OCI-LY1 (cell line): ENCODE measurements at regions not wholly inside any gene's neighbourhood (a gene's known extent, or its start where the extent isn't known, plus 50 kb on each side); places are given as distances from the start of the nearest gene placed in this dataset.

Experiments
- H2AFZ ChIP-seq: fragments of 200-600 bp; sonication (generic), shearing (Covaris generic); 2 replicates; pipeline ENCODE4 v1.6.0; 2014; ENCODE audit warnings: antibody characterized with exemption, mild to moderate bottlenecking, low read length
- H3F3A ChIP-seq: fragments of 200-600 bp; sonication (generic), shearing (Covaris generic); 2 replicates; pipeline ENCODE4 v1.6.0; 2014; ENCODE audit warnings: mild to moderate bottlenecking, antibody characterized with exemption, low read length, moderate library complexity; ENCODE audit not compliant: insufficient read depth
- H3K27ac ChIP-seq: fragments of 200-600 bp; sonication (generic); 2 replicates; pipeline ENCODE4 v1.5.1; 2014; ENCODE audit warnings: low read length, mixed run types, mild to moderate bottlenecking, low read depth; ENCODE audit not compliant: poor library complexity, severe bottlenecking
- H3K27me3 ChIP-seq: fragments of 200-600 bp; sonication (generic); 2 replicates; pipeline ENCODE4 v1.6.0; 2014; ENCODE audit warnings: antibody characterized with exemption, mild to moderate bottlenecking, low read length, moderate library complexity; ENCODE audit not compliant: insufficient read depth
- H3K36me3 ChIP-seq: fragments of 200-600 bp; sonication (generic); 2 replicates; pipeline ENCODE4 v1.6.1; 2014; ENCODE audit warnings: mild to moderate bottlenecking, antibody characterized with exemption, low read length, moderate library complexity, mixed read lengths; ENCODE audit not compliant: insufficient read depth
- H3K4me1 ChIP-seq: fragments of 200-600 bp; sonication (generic); 2 replicates; pipeline ENCODE4 v1.5.1; 2014; ENCODE audit warnings: mild to moderate bottlenecking, low read length, moderate library complexity; ENCODE audit not compliant: insufficient read depth, severe bottlenecking
- H3K4me2 ChIP-seq: fragments of 200-600 bp; sonication (generic), shearing (Covaris generic); 2 replicates; pipeline ENCODE4 v1.6.1; 2014; ENCODE audit warnings: low read length
- H3K4me3 ChIP-seq: fragments of 200-600 bp; sonication (generic); 2 replicates; pipeline ENCODE4 v1.5.1; 2014; ENCODE audit warnings: low read length, low read depth, mild to moderate bottlenecking, mixed read lengths; ENCODE audit not compliant: poor library complexity, severe bottlenecking
- H3K79me2 ChIP-seq: fragments of 200-600 bp; shearing (Covaris generic); 2 replicates; pipeline ENCODE4 v1.6.1; 2016; ENCODE audit warnings: mixed run types, low read length, mixed read lengths; ENCODE audit not compliant: insufficient read depth
- H3K9ac ChIP-seq: fragments of 200-600 bp; sonication (generic), shearing (Covaris generic); 2 replicates; pipeline ENCODE4 v1.6.1; 2014; ENCODE audit warnings: mild to moderate bottlenecking, low read length, mixed read lengths
- H3K9me2 ChIP-seq: fragments of 200-600 bp; sonication (generic), shearing (Covaris generic); 2 replicates; pipeline ENCODE4 v1.6.1; 2014; ENCODE audit warnings: low read depth, mild to moderate bottlenecking, low read length, mixed read lengths
- H3K9me3 ChIP-seq: fragments of 200-600 bp; shearing (Covaris generic); 2 replicates; pipeline ENCODE4 v1.6.1; 2014; ENCODE audit warnings: low read length, mixed read lengths
- H4K20me1 ChIP-seq: fragments of 200-600 bp; sonication (generic), shearing (Covaris generic); 2 replicates; pipeline ENCODE4 v1.6.0; 2016; ENCODE audit warnings: mild to moderate bottlenecking, low read length; ENCODE audit not compliant: insufficient read depth
- CTCF ChIP-seq: fragments of 200-600 bp; sonication (generic), shearing (Covaris generic); IDR thresholded peaks from 2 replicates; pipeline ENCODE4 v1.5.1; 2017; ENCODE audit warnings: mild to moderate bottlenecking, antibody characterized with exemption, low read length, moderate library complexity, mixed read lengths
- EZH2 ChIP-seq: fragments of 200-600 bp; sonication (generic), shearing (Covaris generic); IDR thresholded peaks from 2 replicates; pipeline ENCODE4 v1.8.0; 2017; ENCODE audit warnings: borderline replicate concordance, mixed run types, mild to moderate bottlenecking, antibody characterized with exemption, low read length, moderate library complexity, mixed read lengths

- no peaks in the 10 kb centered on the region for H3K79me2 ChIP-seq
- H3K4me1 ChIP-seq, result peaks cover 68% of the 10 kb centered on the region
- H3K9ac ChIP-seq, result peak overlapping the region; percentile 65
Observed at GRCh38 chr20:53829724-53830521, 236.3 kb upstream of the ZNF217 start.

GRCh38 chr20:53829255-53829723 lies 235.7 kb upstream of the ZNF217 start:
- TF ChIP-seq EZH2, result no peak
- TF ChIP-seq CTCF, result no peak
- Histone ChIP-seq H3K79me2 (no peaks in the 10 kb centered on the region), H3K4me3 (peak overlapping the region; percentile 32), H3K27ac (peak overlapping the region; percentile 88), H3K36me3 (no peaks in the 10 kb centered on the region; the same call in 1 of the 2 replicates), H3K4me2 (peak overlapping the region; percentile 59), H3K4me1 (peaks cover 62% of the 10 kb centered on the region), H3F3A (no peaks in the 10 kb centered on the region), H4K20me1 (no peaks in the 10 kb centered on the region), H3K27me3 (no peaks in the 10 kb centered on the region), H3K9me2 (no peaks in the 10 kb centered on the region), H2AFZ (peak overlapping the region; percentile 98), H3K9me3 (peaks cover 4% of the 10 kb centered on the region; the same call in 1 of the 2 replicates), H3K9ac (peak overlapping the region; percentile 65)

More at GRCh38 chr20:53829724-53830521, 236.3 kb upstream of the ZNF217 start:
- Histone ChIP-seq H3F3A (no peaks in the 10 kb centered on the region), H3K9me3 (peaks cover 4% of the 10 kb centered on the region; the same call in 1 of the 2 replicates), H3K36me3 (no peaks in the 10 kb centered on the region; the same call in 1 of the 2 replicates), H3K27ac (peak overlapping the region; percentile 88), H3K4me2 (peak overlapping the region; percentile 59), H4K20me1 (no peaks in the 10 kb centered on the region), H3K4me3 (peak overlapping the region; percentile 32), H3K9me2 (no peaks in the 10 kb centered on the region), H2AFZ (peak overlapping the region; percentile 98), H3K27me3 (no peaks in the 10 kb centered on the region)
- no peak for TF ChIP-seq EZH2
- TF ChIP-seq CTCF, result no peak

- Histone ChIP-seq H3K79me2 (no peaks in the 10 kb centered on the region), H3K4me2 (peak overlapping the region; percentile 59), H3K9ac (peak overlapping the region; percentile 65), H3K9me3 (peaks cover 4% of the 10 kb centered on the region; the same call in 1 of the 2 replicates), H3F3A (no peaks in the 10 kb centered on the region), H3K27ac (peak overlapping the region; percentile 88), H3K36me3 (no peaks in the 10 kb centered on the region; the same call in 1 of the 2 replicates), H3K27me3 (no peaks in the 10 kb centered on the region), H3K4me3 (peak overlapping the region; percentile 32), H4K20me1 (no peaks in the 10 kb centered on the region), H3K9me2 (no peaks in the 10 kb centered on the region), H2AFZ (peak overlapping the region; percentile 98), H3K4me1 (peaks cover 57% of the 10 kb centered on the region)
- TF ChIP-seq CTCF (no peak), EZH2 (no peak)
Observed at GRCh38 chr20:53828682-53829254, 235.1 kb upstream of the ZNF217 start.
